ENCODE measurements at regions not wholly inside any gene's neighbourhood (a gene's known extent, or its start where the extent isn't known, plus 50 kb on each side); places are given as distances from the start of the nearest gene placed in this dataset.

- TF ChIP-seq POLR2A (IDR thresholded peaks at IDR 0.05) (no peak), CTCF (IDR thresholded peaks at IDR 0.05) (no peak), POLR2AphosphoS5 (IDR thresholded peaks at IDR 0.05) (no peak)
Observed at GRCh38 chr20:40082436-40082835, 606.6 kb downstream of the MAFB start.
